ENCODE measurements at regions not wholly inside any gene's neighbourhood (a gene's known extent, or its start where the extent isn't known, plus 50 kb on each side); places are given as distances from the start of the nearest gene placed in this dataset.

DNA sequence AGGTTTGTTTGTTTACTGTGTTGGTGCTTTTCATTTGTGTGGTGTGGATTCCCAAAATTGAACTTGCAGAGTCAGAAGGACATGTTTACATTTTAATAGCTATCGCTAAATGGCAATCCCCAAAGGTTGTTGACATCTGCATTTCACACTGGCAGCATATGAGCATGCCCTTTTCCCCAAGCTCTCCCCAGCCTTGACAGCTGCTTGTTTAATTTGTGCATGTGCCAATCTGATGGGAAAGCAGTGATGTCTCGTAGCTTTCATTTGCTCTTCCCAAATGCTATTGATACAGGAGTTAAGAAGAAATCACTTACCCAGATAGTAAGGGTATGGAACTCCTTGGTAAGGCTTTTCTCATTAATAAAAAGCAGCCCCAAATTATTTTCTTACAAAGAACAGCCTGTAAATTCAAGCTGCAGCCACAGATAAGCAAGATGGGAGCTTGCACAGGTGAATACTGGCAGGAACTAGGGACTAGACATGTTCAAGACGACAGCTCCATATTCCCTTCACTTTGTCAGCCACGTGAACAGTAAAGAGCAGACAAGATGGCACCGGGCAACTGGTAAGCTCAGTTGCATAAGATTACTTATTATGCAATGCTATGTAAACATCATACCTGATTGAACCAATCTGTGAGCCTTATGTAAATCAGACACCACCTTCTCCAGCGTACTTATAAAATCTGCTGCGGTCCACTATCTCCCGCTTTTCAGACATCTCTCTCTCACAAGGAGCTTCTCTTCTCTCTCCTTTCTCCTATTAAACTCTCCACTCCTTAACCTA is 87.4 kb downstream of the IGLL5 start:
- TF ChIP-seq POLR2A (IDR thresholded peaks at IDR 0.05), result no peak
- TF ChIP-seq, protein P1, sequence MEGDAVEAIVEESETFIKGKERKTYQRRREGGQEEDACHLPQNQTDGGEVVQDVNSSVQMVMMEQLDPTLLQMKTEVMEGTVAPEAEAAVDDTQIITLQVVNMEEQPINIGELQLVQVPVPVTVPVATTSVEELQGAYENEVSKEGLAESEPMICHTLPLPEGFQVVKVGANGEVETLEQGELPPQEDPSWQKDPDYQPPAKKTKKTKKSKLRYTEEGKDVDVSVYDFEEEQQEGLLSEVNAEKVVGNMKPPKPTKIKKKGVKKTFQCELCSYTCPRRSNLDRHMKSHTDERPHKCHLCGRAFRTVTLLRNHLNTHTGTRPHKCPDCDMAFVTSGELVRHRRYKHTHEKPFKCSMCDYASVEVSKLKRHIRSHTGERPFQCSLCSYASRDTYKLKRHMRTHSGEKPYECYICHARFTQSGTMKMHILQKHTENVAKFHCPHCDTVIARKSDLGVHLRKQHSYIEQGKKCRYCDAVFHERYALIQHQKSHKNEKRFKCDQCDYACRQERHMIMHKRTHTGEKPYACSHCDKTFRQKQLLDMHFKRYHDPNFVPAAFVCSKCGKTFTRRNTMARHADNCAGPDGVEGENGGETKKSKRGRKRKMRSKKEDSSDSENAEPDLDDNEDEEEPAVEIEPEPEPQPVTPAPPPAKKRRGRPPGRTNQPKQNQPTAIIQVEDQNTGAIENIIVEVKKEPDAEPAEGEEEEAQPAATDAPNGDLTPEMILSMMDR (IDR thresholded peaks at IDR 0.05), result no peak

Data from breast epithelium (tissue), 3 donors.